Tibial artery (tissue), 4 donors: ENCODE measurements at regions not wholly inside any gene's neighbourhood (a gene's known extent, or its start where the extent isn't known, plus 50 kb on each side); places are given as distances from the start of the nearest gene placed in this dataset.
"Not testable (repeated sequence)": the region's sequence is repeated elsewhere in the genome, so short reads cannot be mapped to it uniquely, and the experiment has no call there.

Experiments used
- DNase-seq, 2 donors: peaks; one replicate each; pipeline ENCODE4 v3.0.0-alpha.2; 2019
- H3K27ac ChIP-seq, 2 donors: fragments of 200-600 bp; sonication (generic) in 1 of 2; 1 replicate in 1 of 2; 2 replicates in 1 of 2; pipeline ENCODE4 v1.5.1; 2018 to 2019; ENCODE audit warnings: mild to moderate bottlenecking in 1 of 2
- H3K27me3 ChIP-seq, 2 donors: fragments of 200-600 bp; sonication (generic) in 1 of 2; one replicate each; pipeline versions ENCODE4 v1.5.1 to v1.6.0; 2016 to 2019
- H3K36me3 ChIP-seq, 3 donors: fragments of 200-600 bp; sonication (generic) in 2 of 3; one replicate each; pipeline ENCODE4 v1.5.1; 2016 to 2019; ENCODE audit warnings: mild to moderate bottlenecking in 2 of 3
- H3K4me1 ChIP-seq, 4 donors: fragments of 200-600 bp; sonication (generic) in 2 of 4; 1 replicate in 3 of 4; 2 replicates in 1 of 4; pipeline ENCODE4 v1.5.1; 2016 to 2019
- H3K4me3 ChIP-seq, 2 donors: fragments of 200-600 bp; sonication (generic) in 1 of 2; 1 replicate in 1 of 2; 2 replicates in 1 of 2; pipeline ENCODE4 v1.5.1; 2018 to 2019; ENCODE audit warnings: mild to moderate bottlenecking in 2 of 2
- H3K9me3 ChIP-seq, 3 donors: fragments of 200-600 bp; sonication (generic) in 1 of 3; one replicate each; pipeline ENCODE4 v1.5.1; 2016 to 2019
- CTCF ChIP-seq, 2 experiments: fragments of 200-600 bp in 1 of 2; fragments of 450-650 bp in 1 of 2; IDR thresholded peaks; one replicate each; pipeline ENCODE4 v1.5.1; 2017 to 2019; ENCODE audit warnings: antibody characterized with exemption in 2 of 2, mild to moderate bottlenecking in 1 of 2, moderate library complexity in 1 of 2
- intact Hi-C: fragments of 100-400 bp; cut with DNase I; formaldehyde crosslinking; loops from one replicate; pipeline ENCODE4 v1.15.0; 2023; ENCODE audit warnings: low total_unique reads

GRCh38 chr21:15453261-15453660 lies 276.5 kb upstream of the USP25 start:
- H3K9me3 ChIP-seq: no peaks in the 10 kb centered on the region

GRCh38 chr21:15453785-15454184 lies 276.0 kb upstream of the USP25 start:
- H3K27me3 ChIP-seq, H3K36me3 ChIP-seq, H3K27ac ChIP-seq, DNase-seq, H3K4me3 ChIP-seq, H3K9me3 ChIP-seq, intact Hi-C loops, H3K4me1 ChIP-seq: not testable (repeated sequence)

More at GRCh38 chr21:15453261-15453660, 276.5 kb upstream of the USP25 start:
- Histone ChIP-seq H3K4me3 (no peak overlapping the region), H3K27ac (no peak overlapping the region), H3K36me3 (no peaks in the 10 kb centered on the region), H3K27me3 (no peaks in the 10 kb centered on the region), H3K4me1 (no peaks in the 10 kb centered on the region)
- intact Hi-C loops: no loop called here
- DNase-seq: no peak
- no peak for TF ChIP-seq CTCF (IDR thresholded peaks at IDR 0.05)

GRCh38 chr21:15454931-15455330 lies 274.9 kb upstream of the USP25 start:
- H3K9me3 ChIP-seq, H3K27me3 ChIP-seq, H3K36me3 ChIP-seq, H3K4me1 ChIP-seq, DNase-seq, H3K27ac ChIP-seq, intact Hi-C loops, H3K4me3 ChIP-seq: not testable (repeated sequence)

- Histone ChIP-seq H3K4me1 (no peaks in the 10 kb centered on the region), H3K4me3 (no peak overlapping the region), H3K9me3 (no peaks in the 10 kb centered on the region), H3K36me3 (no peaks in the 10 kb centered on the region), H3K27me3 (no peaks in the 10 kb centered on the region), H3K27ac (no peak overlapping the region)
- no peak for DNase-seq
- no peak for TF ChIP-seq CTCF (IDR thresholded peaks at IDR 0.05)
- intact Hi-C loops: no loop called here
These were observed 273.8 kb upstream of the USP25 start for GRCh38 chr21:15455819-15456462.

- TF ChIP-seq CTCF (IDR thresholded peaks at IDR 0.05): no peak
- no peaks in the 10 kb centered on the region for H3K4me1 ChIP-seq
- DNase-seq: no peak
- no peak overlapping the region for H3K4me3 ChIP-seq
- intact Hi-C loops: no loop called here
- H3K27ac ChIP-seq: no peak overlapping the region
- H3K36me3 ChIP-seq: no peaks in the 10 kb centered on the region
- H3K27me3 ChIP-seq: no peaks in the 10 kb centered on the region
- H3K9me3 ChIP-seq: no peaks in the 10 kb centered on the region
These were observed 271.8 kb upstream of the USP25 start for GRCh38 chr21:15457965-15458364.

GRCh38 chr21:15462092-15462491 lies 267.7 kb upstream of the USP25 start:
- no peak overlapping the region for H3K4me3 ChIP-seq
- H3K9me3 ChIP-seq: no peaks in the 10 kb centered on the region
- intact Hi-C loops: no loop called here
- H3K36me3 ChIP-seq: no peaks in the 10 kb centered on the region
- no peaks in the 10 kb centered on the region for H3K4me1 ChIP-seq
- no peak for DNase-seq
- TF ChIP-seq CTCF (IDR thresholded peaks at IDR 0.05): no peak
- H3K27ac ChIP-seq: no peak overlapping the region
- no peaks in the 10 kb centered on the region for H3K27me3 ChIP-seq

GRCh38 chr21:15466329-15466728 lies 263.5 kb upstream of the USP25 start:
- Histone ChIP-seq H3K9me3 (no peaks in the 10 kb centered on the region), H3K36me3 (no peaks in the 10 kb centered on the region), H3K27me3 (no peaks in the 10 kb centered on the region), H3K27ac (no peak overlapping the region), H3K4me3 (no peak overlapping the region), H3K4me1 (no peaks in the 10 kb centered on the region)
- intact Hi-C loops: no loop called here
- DNase-seq: no peak
- TF ChIP-seq CTCF (IDR thresholded peaks at IDR 0.05): no peak
